Dermis blood vessel endothelial cell (primary cell): ENCODE measurements at regions not wholly inside any gene's neighbourhood (a gene's known extent, or its start where the extent isn't known, plus 50 kb on each side); places are given as distances from the start of the nearest gene placed in this dataset.

ENCODE experiments used
- DNase-seq: peaks from one replicate; pipeline ENCODE4 v3.0.0; 2010

GRCh38 chr4:176902710-176903323 is 110.1 kb upstream of the VEGFC start:
- DNase-seq: peak; percentile 49

DNA sequence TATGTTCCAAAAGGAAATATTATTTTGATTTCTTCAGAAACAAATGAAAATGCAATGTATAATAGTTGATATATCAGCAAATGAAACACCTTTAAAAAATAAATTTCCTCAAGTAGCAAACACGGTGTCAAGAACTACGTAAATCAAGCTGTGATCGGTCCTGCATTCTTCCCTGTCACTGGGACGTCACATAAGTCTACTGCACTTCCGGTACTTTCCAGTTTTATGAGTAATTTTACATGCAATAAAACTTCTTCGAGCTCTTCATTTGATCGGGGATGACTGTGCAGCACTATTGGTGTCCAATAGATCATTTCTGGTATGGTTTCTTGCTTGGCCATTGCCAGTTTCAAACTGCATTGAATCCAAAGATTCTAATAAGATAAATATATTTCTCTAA is 114.0 kb upstream of the VEGFC start:
- no peak for DNase-seq

GRCh38 chr4:176910646-176911045 is 117.9 kb upstream of the VEGFC start:
- DNase-seq: no peak

DNA sequence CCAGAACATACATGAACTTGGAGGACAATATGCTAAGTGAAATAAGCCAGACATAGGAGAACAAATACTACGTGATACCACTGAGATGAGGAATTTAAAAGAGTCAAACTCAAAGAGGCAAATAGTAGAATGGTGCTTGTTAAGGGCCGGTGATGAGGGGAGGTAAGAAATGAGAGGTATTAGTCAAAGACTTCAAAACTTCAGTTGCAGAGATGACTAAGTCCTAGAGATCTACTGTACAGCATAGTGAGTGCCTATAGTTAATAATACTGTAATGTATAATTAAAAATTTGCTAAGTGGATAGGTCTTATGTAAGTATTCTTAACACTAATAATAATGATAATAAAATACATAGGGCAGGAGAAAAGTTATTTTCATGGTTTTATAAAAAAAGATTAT is 126.9 kb upstream of the VEGFC start:
- no peak for DNase-seq

GRCh38 chr4:176920694-176921093 is 128.0 kb upstream of the VEGFC start:
- peak; percentile 93 for DNase-seq

GRCh38 chr4:176921256-176921655 is 128.5 kb upstream of the VEGFC start:
- peak; percentile 40 for DNase-seq

GRCh38 chr4:176924238-176924637 is 131.5 kb upstream of the VEGFC start:
- no peak for DNase-seq

DNA sequence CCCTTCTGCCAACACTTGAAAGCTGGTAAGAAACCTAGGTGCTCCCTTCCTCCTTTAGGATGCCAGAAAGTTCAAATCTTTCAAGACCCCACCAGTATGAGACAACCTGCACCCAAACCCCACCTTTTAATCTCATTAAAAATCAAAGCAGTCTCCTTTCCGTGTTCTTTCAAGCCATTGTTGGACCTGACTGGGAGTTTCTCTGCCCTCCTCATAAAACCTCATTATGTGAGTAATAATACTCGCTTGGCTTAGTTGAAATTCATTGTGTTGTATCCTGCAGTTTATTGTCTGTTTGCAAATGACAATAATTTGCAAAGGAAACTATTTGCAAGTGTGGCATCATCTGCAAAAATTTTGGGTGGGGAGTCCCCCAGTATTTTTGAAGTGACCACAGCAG is 133.2 kb upstream of the VEGFC start:
- DNase-seq: no peak

- DNase-seq: no peak
These were observed 134.4 kb upstream of the VEGFC start for GRCh38 chr4:176927117-176927516.

DNA sequence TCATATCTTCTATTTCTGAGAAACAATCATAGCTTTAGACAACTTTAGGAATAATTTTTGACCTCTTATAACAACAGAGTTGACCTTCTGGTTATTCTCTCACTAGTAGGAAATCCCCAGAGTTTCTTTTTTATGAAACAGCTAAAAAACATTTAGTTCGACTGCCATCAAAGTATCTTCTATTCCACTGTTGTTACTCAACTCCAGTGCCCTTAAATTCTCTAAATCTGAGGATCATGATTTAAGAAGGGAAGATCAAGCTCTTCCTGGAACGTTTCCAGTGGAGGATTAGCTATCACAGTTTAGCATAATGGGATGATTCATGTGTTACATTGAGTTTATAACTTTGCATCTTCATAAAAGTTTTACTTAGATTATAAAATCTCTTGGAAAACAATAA is 134.9 kb upstream of the VEGFC start:
- DNase-seq: peak; percentile 37

DNA sequence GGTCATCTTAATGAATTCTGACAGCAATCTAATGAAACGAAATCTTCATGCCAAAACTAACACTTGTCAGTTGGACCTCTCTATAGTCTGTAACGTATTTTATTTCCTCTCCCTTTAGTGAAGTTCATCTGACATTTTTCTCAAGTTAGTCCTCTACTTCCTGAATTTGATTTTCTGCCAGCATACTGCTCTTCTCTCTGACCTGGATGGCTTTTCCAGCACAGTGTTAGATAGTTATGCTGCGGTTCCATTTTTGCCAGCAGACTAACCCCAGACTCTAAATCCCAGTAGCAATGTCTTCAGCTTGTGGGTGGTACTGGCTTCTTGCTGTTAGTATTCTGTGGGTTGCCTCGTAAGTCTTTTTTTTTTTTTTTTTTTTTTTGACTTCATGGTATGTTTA is 146.7 kb upstream of the VEGFC start:
- DNase-seq: peak; percentile 57

DNA sequence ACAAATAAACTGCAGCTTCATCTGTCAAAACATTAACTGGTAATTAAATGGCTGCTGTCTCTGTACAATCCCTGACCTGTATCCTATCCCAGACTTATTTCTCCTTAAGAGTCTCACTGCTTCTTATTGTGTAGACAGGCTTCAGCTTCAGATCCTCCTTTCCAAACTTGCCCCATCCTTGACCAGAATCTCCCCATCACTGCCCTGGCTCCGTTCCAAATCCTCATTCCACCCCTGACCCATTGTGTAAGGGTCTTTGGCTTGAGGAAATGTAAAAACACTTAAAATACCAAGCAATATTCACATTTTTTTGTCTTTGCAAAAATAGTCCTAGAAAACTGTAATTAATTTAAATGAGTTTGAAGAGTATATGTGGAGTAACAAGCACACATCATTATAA is 152.6 kb upstream of the VEGFC start:
- DNase-seq: no peak

GRCh38 chr4:176949029-176949428 is 156.3 kb upstream of the VEGFC start:
- DNase-seq: no peak

DNA sequence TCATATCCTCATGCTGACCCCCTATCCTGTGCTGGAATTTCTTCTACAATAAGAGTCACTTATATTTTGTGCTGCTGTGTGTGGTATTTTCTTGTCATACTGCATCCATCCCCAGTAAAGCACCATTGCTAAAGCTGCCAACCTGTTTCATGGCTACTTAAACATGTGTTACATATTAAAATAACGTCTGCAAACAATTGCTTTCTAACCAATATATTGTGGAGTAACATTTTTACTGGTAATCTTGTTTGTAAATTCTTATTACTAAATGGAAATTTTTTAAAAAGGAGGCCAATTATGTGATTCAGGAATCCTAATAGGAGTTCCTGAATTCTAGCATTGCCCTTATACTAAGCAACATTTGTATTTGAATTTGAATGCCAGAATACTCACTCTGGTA is 160.3 kb upstream of the VEGFC start:
- DNase-seq: no peak

DNA sequence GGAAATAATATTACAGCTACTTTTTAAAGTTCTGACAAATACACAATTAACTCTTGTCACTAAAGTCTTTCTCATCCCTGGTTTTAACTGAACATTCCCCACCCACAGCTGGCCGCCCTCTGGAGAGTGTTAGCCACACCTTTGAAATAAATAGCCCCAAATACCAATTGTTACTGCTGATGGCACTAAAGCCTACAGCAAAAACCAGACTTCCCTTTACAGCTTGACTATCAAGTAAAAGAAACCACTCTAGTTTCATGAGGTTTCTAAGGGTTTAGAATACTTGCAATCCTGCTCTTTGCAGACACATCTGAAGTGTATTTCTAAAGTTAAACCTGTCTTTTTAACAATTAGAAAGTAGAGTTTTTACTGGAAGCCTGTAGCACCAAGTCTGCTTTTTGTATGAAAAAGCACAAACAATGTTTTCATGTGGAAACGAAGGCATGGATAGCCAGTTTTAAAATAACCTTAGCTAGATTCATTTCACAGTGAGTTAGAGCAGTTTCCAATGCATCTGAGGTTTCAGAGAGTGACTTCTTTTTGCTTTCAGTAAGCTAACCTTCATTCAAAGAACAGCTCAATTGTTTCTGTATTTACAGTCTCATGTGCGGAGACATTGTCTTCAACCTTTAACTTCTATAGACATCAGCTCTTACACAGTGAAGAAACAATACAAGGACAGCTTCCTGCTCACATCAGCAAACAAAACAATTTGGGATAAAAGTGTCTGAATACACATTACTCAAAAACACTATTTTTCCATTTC is 164.8 kb upstream of the VEGFC start:
- no peak for DNase-seq

DNA sequence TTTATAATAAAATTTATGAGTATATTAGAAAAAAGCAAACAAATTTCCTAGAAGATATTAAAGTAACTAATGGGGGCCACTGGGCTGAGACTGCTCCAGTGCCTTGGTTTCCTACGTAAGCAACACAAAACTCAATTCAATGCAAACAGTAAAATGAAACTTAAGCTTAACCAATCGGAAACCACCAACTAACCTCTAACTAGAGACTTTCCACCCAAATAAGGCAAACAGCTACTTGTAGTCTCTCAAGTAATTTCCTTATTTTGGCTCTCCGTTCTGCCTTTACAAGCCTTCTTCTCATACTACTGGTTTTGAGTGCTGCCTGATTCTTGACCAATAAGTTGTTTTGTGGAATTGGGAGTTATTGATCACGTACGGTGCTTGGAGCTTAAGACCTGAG is 167.3 kb upstream of the VEGFC start:
- DNase-seq: no peak

DNA sequence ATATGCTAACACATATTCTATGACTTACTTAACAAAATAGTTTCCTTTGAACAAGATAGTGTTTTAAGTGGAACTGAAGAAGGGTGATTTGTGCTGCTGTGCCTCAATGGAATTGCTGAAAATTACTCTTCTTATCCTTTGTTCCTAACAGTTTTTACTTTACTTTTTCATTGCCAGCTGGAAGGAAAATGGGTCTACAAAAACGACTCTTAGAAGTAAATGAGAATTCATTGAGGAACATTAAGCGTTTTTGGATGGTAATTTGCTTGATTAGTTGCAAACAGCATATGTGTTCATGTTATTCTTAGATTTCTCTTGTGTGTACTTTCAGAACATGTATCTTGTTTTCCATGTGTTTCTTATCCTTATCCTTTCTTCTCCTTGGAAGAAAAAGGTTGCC is 170.4 kb upstream of the VEGFC start:
- DNase-seq: no peak

DNA sequence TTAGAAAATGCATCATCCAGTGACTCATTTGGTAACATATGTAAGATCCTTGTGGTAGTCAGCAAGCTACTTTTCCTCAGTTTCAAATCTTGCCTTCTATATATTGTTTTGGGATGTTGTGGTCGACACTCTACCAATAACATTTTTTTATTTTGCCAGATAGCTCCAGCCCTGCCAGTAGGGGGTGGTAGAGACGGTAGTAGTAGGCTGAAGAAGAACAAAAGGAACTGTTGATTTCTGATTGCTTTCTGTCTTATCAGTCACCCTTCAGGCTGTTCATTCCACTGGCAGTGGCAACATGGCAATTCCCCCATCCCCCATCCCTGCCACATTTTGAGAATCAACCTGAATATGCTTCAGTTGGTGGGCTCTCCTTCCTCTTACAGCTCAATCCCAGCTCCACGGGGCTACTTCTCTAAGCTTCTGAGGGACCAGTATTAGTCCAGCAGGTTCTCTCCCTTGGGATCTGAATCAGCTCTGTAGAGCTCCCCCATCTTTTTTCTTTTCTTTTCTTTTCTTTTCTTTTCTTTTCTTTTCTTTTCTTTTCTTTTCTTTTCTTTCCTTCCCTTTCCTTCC is 171.5 kb upstream of the VEGFC start:
- peak; percentile 9 for DNase-seq

GRCh38 chr4:176967586-176967985 is 174.9 kb upstream of the VEGFC start:
- DNase-seq: no peak

- no peak for DNase-seq
These were observed 175.4 kb upstream of the VEGFC start for GRCh38 chr4:176968094-176968493.

DNA sequence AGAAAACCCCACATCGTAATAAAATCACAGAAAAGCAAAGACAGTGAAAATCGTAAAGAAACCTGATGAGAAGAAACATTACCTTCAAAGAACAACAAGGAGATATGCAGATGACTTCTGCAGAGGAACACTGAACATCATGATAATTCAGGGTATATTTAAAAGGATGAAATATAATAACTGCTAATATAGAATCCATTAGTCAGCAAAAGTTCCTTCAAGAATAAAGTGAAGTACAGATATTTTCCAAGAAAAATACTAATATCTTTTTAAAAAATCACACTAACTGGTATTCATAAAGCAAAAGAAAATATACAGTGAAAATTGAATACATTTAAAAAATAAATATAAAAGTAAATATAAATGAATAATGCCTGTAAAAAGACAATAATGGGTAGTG is 176.3 kb upstream of the VEGFC start:
- no peak for DNase-seq

DNA sequence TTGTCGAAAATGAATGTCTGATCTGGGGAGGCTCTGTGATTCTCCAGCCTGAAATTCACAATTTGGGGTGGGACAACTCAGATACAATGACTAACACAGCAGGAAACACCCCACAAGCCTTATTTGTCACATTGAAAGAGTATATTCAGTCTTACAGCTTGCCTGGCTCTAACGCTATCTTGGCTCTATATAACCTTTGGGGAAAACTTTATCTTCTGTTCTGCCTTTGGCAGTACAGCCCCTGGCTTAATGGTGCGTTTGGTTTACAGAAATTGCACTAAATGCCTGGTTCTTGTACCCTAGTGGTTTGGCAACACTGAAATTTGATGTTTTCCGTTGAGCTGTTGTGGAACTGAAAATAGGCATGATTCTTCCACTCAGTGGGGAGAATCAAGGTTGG is 178.1 kb upstream of the VEGFC start:
- DNase-seq: no peak

DNA sequence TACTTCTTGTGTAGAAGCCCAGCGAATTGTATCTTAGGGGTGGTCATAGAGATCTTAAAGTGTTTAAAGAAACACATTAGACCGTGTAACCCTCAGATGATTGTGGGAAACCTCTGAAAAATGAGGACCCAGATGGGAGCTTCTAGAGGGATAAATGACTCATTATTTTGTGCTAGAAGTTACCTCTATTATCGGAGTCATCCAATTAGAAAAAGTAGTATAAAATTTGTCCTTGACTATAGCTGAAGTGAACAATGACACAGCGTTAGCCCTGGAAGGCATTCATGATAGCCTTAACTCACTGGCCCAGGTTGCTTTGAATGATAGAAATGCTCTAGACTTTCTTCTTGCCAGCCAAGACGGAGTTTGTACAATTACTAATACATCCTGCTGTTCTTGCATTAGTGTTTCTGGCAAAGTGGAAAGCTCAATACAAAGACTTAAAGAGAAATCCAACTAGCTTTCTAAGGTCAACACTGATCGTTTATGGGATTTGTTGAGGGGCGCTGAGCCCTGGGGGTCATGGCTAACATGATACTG is 178.9 kb upstream of the VEGFC start:
- DNase-seq: peak; percentile 58

DNA sequence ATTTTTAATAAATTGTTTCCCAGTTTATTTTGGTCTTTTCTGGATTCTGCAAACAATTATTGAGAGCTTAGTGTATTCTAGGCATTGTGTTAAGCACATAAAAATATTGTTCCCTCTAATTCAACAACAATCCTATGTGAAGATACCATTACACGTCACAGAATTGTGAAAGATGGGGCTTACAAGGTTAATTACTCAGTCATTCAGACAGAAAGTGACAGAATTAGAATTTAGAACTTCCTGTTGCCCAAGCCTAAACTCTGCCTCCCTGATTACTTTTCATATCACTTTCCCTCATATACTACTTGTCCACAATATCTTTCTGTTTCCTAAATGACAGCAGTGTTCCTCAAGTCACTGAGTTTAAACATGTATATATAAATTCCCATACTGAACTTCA is 186.7 kb upstream of the VEGFC start:
- DNase-seq: no peak
